Mammary epithelial cell (primary cell): ENCODE measurements at regions not wholly inside any gene's neighbourhood (a gene's known extent, or its start where the extent isn't known, plus 50 kb on each side); places are given as distances from the start of the nearest gene placed in this dataset.

Source experiments
- CTCF ChIP-seq, 2 donors: IDR thresholded peaks in 1 of 2; conservative IDR thresholded peaks in 1 of 2; 2 replicates each; pipeline ENCODE4 v1.5.1; 2011 to 2012; ENCODE audit warnings: inconsistent platforms in 2 of 2, low read length in 2 of 2, mild to moderate bottlenecking in 2 of 2, control low read depth in 1 of 2, low read depth in 1 of 2; ENCODE audit not compliant: insufficient read depth in 1 of 2; ENCODE audit errors: extremely low read depth in 1 of 2
- EZH2 ChIP-seq: IDR thresholded peaks from 2 replicates; pipeline ENCODE4 v1.6.1; 2012; ENCODE audit warnings: low read length, inconsistent platforms, borderline replicate concordance

- TF ChIP-seq CTCF (conservative IDR thresholded peaks at IDR 0.05 in 1 of 2, IDR thresholded peaks at IDR 0.05 in 1 of 2; ENCODE audit: extremely low read depth in 1 of 2, insufficient read depth in 1 of 2, low read depth in 1 of 2, low read length in 2 of 2) = no peak
- no peak for TF ChIP-seq EZH2
These were observed 50.6 kb upstream of the SMNDC1 start for GRCh38 chr10:110355141-110355831.
